Ishikawa (cell line): ENCODE measurements at regions not wholly inside any gene's neighbourhood (a gene's known extent, or its start where the extent isn't known, plus 50 kb on each side); places are given as distances from the start of the nearest gene placed in this dataset.

ENCODE experiments used
- CEBPB ChIP-seq: IDR thresholded peaks from 2 replicates; pipeline ENCODE4 v1.6.1; 2012
- CREB1 ChIP-seq: IDR thresholded peaks from 2 replicates; pipeline ENCODE4 v1.6.1; 2012; ENCODE audit warnings: low read depth
- EGR1 ChIP-seq: IDR thresholded peaks from 2 replicates; pipeline ENCODE4 v1.6.1; 2012
- EP300 ChIP-seq: IDR thresholded peaks from 2 replicates; pipeline ENCODE4 v1.6.1; 2012; ENCODE audit warnings: borderline replicate concordance
- FOXM1 ChIP-seq: IDR thresholded peaks from 2 replicates; pipeline ENCODE4 v1.6.1; 2012; ENCODE audit warnings: low read depth, borderline replicate concordance
- NFIC ChIP-seq: IDR thresholded peaks from 2 replicates; pipeline ENCODE4 v1.6.1; 2012
- RAD21 ChIP-seq: IDR thresholded peaks from 2 replicates; pipeline ENCODE4 v1.6.1; 2012; ENCODE audit warnings: low read depth
- TAF1 ChIP-seq: IDR thresholded peaks from 2 replicates; pipeline ENCODE4 v1.6.1; 2012; ENCODE audit warnings: low read depth, mild to moderate bottlenecking
- TCF12 ChIP-seq: IDR thresholded peaks from 2 replicates; pipeline ENCODE4 v1.6.1; 2012; ENCODE audit warnings: low read depth
- TEAD4 ChIP-seq: IDR thresholded peaks from 2 replicates; pipeline ENCODE4 v1.6.1; 2012
- YY1 ChIP-seq: IDR thresholded peaks from 2 replicates; pipeline ENCODE4 v1.6.1; 2012; ENCODE audit warnings: low read depth
- ZBTB7A ChIP-seq: IDR thresholded peaks from 2 replicates; pipeline ENCODE4 v1.6.1; 2012; ENCODE audit warnings: low read depth
- TF ChIP-seq, protein P1 (sequence below): IDR thresholded peaks from 2 replicates; pipeline ENCODE4 v1.6.1; 2012; ENCODE audit warnings: low read depth, mild to moderate bottlenecking
- TF ChIP-seq, protein P2 (sequence below): IDR thresholded peaks from 2 replicates; pipeline ENCODE4 v1.6.1; 2012
- TF ChIP-seq, protein P3 (sequence below): IDR thresholded peaks from 2 replicates; pipeline ENCODE4 v1.6.1; 2012

DNA sequence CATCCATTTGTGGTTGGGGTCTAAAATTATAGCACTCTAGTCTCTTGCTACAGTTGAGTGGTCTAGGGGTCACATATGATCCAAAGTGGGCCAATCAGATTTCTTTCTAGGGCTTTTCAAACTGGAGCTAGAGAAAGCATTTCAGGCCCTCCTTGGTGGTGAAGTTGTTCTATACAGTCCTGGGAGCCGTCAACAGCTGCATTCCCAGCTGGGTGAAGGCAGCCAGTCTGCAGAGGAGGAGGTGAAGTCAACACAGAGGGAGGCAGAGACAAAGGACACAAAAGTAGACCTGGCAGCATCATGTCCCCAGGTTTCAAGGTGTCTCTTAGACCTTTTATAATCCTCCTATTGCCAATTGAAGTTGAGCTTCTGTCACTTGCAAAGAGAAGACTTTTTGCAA is 518.2 kb downstream of the BNC2 start:
- TF ChIP-seq TAF1 = no peak
- TF ChIP-seq TEAD4 = no peak
- TF ChIP-seq RAD21 = no peak
- no peak for TF ChIP-seq NFIC
- TF ChIP-seq TCF12 = no peak
- TF ChIP-seq EP300 = no peak
- no peak for TF ChIP-seq CEBPB
- TF ChIP-seq, protein P1, sequence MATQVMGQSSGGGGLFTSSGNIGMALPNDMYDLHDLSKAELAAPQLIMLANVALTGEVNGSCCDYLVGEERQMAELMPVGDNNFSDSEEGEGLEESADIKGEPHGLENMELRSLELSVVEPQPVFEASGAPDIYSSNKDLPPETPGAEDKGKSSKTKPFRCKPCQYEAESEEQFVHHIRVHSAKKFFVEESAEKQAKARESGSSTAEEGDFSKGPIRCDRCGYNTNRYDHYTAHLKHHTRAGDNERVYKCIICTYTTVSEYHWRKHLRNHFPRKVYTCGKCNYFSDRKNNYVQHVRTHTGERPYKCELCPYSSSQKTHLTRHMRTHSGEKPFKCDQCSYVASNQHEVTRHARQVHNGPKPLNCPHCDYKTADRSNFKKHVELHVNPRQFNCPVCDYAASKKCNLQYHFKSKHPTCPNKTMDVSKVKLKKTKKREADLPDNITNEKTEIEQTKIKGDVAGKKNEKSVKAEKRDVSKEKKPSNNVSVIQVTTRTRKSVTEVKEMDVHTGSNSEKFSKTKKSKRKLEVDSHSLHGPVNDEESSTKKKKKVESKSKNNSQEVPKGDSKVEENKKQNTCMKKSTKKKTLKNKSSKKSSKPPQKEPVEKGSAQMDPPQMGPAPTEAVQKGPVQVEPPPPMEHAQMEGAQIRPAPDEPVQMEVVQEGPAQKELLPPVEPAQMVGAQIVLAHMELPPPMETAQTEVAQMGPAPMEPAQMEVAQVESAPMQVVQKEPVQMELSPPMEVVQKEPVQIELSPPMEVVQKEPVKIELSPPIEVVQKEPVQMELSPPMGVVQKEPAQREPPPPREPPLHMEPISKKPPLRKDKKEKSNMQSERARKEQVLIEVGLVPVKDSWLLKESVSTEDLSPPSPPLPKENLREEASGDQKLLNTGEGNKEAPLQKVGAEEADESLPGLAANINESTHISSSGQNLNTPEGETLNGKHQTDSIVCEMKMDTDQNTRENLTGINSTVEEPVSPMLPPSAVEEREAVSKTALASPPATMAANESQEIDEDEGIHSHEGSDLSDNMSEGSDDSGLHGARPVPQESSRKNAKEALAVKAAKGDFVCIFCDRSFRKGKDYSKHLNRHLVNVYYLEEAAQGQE = no peak
- no peak for TF ChIP-seq FOXM1
- no peak for TF ChIP-seq EGR1
- TF ChIP-seq CREB1 = no peak
- no peak for TF ChIP-seq ZBTB7A

DNA sequence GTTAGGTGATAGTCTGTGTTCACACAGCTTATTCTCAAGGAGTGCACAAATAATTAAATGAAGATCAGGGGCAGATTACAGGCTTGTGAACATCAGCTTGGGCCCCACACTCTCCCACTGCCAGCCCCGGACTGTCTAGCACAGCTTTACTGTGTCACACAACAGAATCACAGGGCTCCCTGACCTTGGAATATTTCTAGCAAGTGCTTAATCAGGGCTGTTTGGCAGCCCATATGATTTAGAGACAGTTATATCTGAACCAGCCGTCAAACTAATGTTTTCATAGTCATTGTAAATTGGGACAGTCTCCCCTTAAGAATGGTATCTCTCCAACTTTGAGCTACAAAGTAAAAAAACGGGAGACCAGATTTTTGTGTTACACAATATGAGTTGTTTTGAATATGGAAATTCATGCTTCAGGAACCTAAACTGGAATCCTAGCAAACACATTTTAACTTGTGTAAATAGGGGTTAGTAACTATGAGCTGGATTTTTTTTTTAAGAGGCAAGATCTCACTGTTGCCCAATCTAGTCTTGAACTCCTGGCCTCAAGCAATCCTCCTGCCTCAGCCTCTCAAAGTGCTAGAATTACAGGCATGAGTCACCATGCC is 517.6 kb downstream of the BNC2 start:
- no peak for TF ChIP-seq TEAD4
- TF ChIP-seq EP300 = no peak

DNA sequence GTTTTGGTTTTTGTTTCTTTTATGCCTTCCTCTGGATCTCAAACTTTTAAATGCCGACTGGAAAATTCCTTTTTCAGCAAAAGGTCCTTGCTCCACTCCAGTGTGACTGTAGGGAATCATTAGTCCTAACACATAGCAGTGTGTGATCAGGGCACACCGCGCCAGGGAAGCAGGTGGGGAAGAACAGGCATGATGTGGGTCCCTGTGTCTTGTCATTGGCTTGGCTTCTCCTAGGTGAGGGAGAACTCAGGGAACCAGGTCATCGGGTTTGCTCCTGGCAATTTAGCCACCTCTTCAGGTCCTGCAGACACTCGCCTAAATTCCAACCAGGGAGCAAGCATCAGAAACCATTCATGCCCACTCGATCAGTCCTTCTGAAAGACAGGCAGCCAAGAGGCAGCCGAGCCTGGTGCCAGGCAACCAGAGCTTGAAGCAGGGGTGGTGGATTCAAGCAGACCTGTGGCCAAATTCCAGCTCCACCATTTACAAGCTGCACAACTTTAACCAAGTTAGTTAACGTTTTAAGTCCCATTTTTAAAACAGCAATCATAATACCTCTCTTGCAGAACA is 514.2 kb downstream of the BNC2 start:
- TF ChIP-seq EGR1 (no peak), EP300 (no peak), TCF12 (no peak), RAD21 (no peak), TEAD4 (no peak), YY1 (no peak)
- TF ChIP-seq, protein P1 = no peak
- TF ChIP-seq, protein P2, sequence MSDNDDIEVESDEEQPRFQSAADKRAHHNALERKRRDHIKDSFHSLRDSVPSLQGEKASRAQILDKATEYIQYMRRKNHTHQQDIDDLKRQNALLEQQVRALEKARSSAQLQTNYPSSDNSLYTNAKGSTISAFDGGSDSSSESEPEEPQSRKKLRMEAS = no peak

DNA sequence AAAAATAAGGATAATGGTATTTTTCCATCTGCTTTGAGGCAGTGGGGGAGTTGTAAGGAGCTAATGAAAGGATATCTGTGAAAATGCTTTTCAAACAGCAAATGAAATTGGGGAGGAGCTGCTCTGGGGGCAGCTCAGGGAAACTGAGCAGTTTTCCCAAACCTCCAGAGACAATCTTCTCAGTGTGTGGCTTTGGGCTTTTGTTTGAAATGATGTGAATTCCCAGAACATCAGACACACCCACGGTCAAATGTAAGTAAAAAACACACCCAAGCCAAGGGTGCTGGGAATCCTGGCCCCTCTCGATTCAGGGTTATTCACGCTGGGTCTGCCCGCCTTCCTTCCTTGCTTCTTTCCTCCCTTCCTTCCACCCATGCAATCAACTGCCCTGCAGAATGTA is 512.6 kb downstream of the BNC2 start:
- TF ChIP-seq TAF1 = no peak
- TF ChIP-seq EP300 = no peak
- no peak for TF ChIP-seq NFIC
- no peak for TF ChIP-seq EGR1
- TF ChIP-seq, protein P3, sequence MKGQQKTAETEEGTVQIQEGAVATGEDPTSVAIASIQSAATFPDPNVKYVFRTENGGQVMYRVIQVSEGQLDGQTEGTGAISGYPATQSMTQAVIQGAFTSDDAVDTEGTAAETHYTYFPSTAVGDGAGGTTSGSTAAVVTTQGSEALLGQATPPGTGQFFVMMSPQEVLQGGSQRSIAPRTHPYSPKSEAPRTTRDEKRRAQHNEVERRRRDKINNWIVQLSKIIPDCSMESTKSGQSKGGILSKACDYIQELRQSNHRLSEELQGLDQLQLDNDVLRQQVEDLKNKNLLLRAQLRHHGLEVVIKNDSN = no peak

DNA sequence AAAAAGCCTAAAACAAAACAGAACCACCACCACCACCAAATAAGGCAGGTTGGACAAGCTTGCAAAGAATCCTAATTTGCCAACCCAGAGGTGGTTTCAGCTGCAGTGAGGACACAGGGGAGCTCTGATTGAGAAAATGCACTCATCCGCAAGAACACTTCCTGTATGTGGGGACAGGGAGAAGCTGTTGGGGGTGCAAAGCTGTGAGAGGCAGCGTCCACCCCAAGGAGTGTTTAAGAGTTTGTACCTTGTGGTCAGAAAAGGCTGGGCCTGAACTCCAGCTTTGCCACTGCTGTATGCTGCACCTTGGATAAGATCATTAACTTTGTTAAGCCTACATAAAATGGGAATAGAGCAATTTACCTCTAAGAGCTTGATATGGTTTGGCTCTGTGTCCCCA is 511.7 kb downstream of the BNC2 start:
- TF ChIP-seq TCF12 = no peak
- no peak for TF ChIP-seq ZBTB7A
